Endodermal cell (in vitro differentiated cells): ENCODE measurements at regions not wholly inside any gene's neighbourhood (a gene's known extent, or its start where the extent isn't known, plus 50 kb on each side); places are given as distances from the start of the nearest gene placed in this dataset.

Source experiments
- DNase-seq: peaks from one replicate; pipeline ENCODE4 v3.0.0-alpha.2; 2017
- H3K27ac ChIP-seq: 2 replicates; pipeline ENCODE4 v1.5.1; 2013; ENCODE audit warnings: mild to moderate bottlenecking, low read depth, low read length, moderate library complexity
- H3K27me3 ChIP-seq: 2 replicates; pipeline ENCODE4 v1.6.1; 2013; ENCODE audit warnings: mild to moderate bottlenecking, low read length, moderate library complexity; ENCODE audit not compliant: insufficient read depth, control insufficient read depth, poor library complexity, severe bottlenecking
- H3K36me3 ChIP-seq: 2 replicates; pipeline ENCODE4 v1.7.0; 2013; ENCODE audit warnings: mild to moderate bottlenecking, low read length, moderate library complexity; ENCODE audit not compliant: control insufficient read depth, insufficient read depth
- H3K4me1 ChIP-seq: one replicate; pipeline ENCODE4 v1.7.0; 2013; ENCODE audit warnings: low read length; ENCODE audit not compliant: control insufficient read depth, insufficient read depth
- H3K4me3 ChIP-seq: 2 replicates; pipeline ENCODE4 v1.5.1; 2013; ENCODE audit warnings: mild to moderate bottlenecking, low read length, moderate library complexity
- H3K9ac ChIP-seq: 2 replicates; pipeline ENCODE4 v1.6.1; 2013; ENCODE audit warnings: mild to moderate bottlenecking, low read length, moderate library complexity; ENCODE audit not compliant: poor library complexity, severe bottlenecking; ENCODE audit errors: extremely low read depth
- H3K9me3 ChIP-seq: 2 replicates; pipeline ENCODE4 v1.6.1; 2013; ENCODE audit warnings: mild to moderate bottlenecking, low read length, moderate library complexity; ENCODE audit not compliant: control insufficient read depth
- H3K27ac Mint-ChIP-seq: 2 replicates; pipeline ENCODE4 v1.8.0; 2020; ENCODE audit warnings: mixed read lengths
- H3K27me3 Mint-ChIP-seq: 2 replicates; pipeline ENCODE4 v1.8.0; 2021; ENCODE audit warnings: mild to moderate bottlenecking, mixed read lengths; ENCODE audit not compliant: insufficient read depth
- H3K36me3 Mint-ChIP-seq: 2 replicates; pipeline ENCODE4 v1.8.0; 2020; ENCODE audit warnings: low read depth, mixed read lengths
- H3K4me1 Mint-ChIP-seq: 2 replicates; pipeline ENCODE4 v1.8.0; 2020; ENCODE audit warnings: mixed read lengths
- H3K4me3 Mint-ChIP-seq: 2 replicates; pipeline ENCODE4 v1.8.0; 2020; ENCODE audit warnings: mild to moderate bottlenecking, moderate library complexity, mixed read lengths
- H3K9me3 Mint-ChIP-seq: 2 replicates; pipeline ENCODE4 v1.8.0; 2020; ENCODE audit warnings: mild to moderate bottlenecking, mixed read lengths
- WGBS, 2 experiments: methylation state at CpG; one replicate each; pipeline versions ENCODE4 v1.1.5 to v1.1.7; 2013; ENCODE audit warnings: missing lambda C conversion rate in 2 of 2, mixed read lengths in 1 of 2; ENCODE audit not compliant: insufficient coverage in 1 of 2, insufficient read length in 1 of 2; 5-methylcytosine and 5-hydroxymethylcytosine counted together
- TF ChIP-seq, protein P1 (sequence below): fragments of 200-600 bp; sonication (generic); conservative IDR thresholded peaks from 2 replicates; pipeline ENCODE4 v1.5.0; 2021; ENCODE audit warnings: antibody characterized with exemption, mild to moderate bottlenecking

DNA sequence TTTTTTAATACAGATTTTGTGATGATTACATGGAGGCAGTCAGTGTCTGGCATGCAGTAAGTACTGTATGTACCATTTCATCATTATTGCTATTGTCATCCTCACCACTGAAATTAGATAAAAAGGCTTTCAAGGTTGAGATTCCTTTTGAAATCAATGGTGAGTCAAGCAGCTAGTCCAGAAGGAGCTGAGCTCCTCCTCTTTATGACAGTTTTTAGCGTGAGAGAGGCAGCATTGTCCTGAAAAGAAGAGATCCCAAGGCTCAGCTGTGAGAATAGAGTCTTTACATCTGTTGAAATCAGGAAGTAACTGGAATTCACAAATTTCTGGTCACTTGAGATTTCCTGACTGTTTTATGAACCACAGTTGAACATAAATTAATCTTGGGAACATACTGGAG lies 161.9 kb downstream of the PAX1 start:
- Mint-ChIP-seq H3K4me3 (no peak overlapping the region), H3K36me3 (no peaks in the 10 kb centered on the region), H3K4me1 (peaks cover 32% of the 10 kb centered on the region), H3K9me3 (peaks cover 2% of the 10 kb centered on the region), H3K27me3 (peaks cover 84% of the 10 kb centered on the region), H3K27ac (no peak overlapping the region)
- H3K27me3 ChIP-seq: peaks cover 42% of the 10 kb centered on the region
- H3K27ac ChIP-seq: no peak overlapping the region
- no peak overlapping the region for H3K4me3 ChIP-seq
- peaks cover 17% of the 10 kb centered on the region for H3K4me1 ChIP-seq
- H3K36me3 ChIP-seq: no peaks in the 10 kb centered on the region
- TF ChIP-seq, protein P1, sequence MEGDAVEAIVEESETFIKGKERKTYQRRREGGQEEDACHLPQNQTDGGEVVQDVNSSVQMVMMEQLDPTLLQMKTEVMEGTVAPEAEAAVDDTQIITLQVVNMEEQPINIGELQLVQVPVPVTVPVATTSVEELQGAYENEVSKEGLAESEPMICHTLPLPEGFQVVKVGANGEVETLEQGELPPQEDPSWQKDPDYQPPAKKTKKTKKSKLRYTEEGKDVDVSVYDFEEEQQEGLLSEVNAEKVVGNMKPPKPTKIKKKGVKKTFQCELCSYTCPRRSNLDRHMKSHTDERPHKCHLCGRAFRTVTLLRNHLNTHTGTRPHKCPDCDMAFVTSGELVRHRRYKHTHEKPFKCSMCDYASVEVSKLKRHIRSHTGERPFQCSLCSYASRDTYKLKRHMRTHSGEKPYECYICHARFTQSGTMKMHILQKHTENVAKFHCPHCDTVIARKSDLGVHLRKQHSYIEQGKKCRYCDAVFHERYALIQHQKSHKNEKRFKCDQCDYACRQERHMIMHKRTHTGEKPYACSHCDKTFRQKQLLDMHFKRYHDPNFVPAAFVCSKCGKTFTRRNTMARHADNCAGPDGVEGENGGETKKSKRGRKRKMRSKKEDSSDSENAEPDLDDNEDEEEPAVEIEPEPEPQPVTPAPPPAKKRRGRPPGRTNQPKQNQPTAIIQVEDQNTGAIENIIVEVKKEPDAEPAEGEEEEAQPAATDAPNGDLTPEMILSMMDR: no peak
- no peak overlapping the region for H3K9ac ChIP-seq
- no peaks in the 10 kb centered on the region for H3K9me3 ChIP-seq
- 83% methylated on average over 1 of the region's 1 CpG; no CpG with 5 or more reads in 1 of the 2 experiments for WGBS, 2 experiments
- no peak for DNase-seq

DNA sequence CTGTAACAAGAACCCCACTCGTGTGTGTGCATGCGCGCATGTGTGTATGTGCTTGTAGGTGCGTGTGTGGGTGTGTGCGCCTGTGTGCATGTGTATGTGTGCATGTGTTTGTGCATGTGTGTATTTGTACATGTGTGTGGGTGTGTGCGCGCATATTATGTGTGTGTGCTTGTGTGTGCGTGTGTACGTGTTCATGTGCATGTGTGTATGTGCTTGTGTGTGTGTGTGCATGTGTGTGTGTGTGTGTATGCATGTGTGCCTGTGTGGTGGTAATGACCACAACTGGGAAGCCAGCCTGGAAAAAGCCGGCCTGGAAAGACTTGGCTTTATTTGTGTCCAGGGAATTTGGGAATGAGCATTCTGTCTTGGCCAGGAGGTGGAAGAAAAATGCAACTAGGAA lies 157.5 kb downstream of the PAX1 start:
- H3K4me1 Mint-ChIP-seq: peaks cover 24% of the 10 kb centered on the region
- Histone ChIP-seq H3K36me3 (no peaks in the 10 kb centered on the region), H3K27ac (no peak overlapping the region), H3K27me3 (peaks cover 27% of the 10 kb centered on the region), H3K4me3 (peak overlapping the region; percentile 61), H3K9ac (no peak overlapping the region), H3K9me3 (no peaks in the 10 kb centered on the region), H3K4me1 (peaks cover 8% of the 10 kb centered on the region)
- WGBS, 2 experiments: 91 to 92% methylated on average over 6 to 10 of the region's 10 CpGs
- peaks cover 52% of the 10 kb centered on the region for H3K27me3 Mint-ChIP-seq
- no peak for DNase-seq
- no peak overlapping the region for H3K27ac Mint-ChIP-seq
- TF ChIP-seq, protein P1: no peak
- H3K9me3 Mint-ChIP-seq: peaks cover 12% of the 10 kb centered on the region
- no peaks in the 10 kb centered on the region for H3K36me3 Mint-ChIP-seq
- peak overlapping the region; percentile 18 for H3K4me3 Mint-ChIP-seq

DNA sequence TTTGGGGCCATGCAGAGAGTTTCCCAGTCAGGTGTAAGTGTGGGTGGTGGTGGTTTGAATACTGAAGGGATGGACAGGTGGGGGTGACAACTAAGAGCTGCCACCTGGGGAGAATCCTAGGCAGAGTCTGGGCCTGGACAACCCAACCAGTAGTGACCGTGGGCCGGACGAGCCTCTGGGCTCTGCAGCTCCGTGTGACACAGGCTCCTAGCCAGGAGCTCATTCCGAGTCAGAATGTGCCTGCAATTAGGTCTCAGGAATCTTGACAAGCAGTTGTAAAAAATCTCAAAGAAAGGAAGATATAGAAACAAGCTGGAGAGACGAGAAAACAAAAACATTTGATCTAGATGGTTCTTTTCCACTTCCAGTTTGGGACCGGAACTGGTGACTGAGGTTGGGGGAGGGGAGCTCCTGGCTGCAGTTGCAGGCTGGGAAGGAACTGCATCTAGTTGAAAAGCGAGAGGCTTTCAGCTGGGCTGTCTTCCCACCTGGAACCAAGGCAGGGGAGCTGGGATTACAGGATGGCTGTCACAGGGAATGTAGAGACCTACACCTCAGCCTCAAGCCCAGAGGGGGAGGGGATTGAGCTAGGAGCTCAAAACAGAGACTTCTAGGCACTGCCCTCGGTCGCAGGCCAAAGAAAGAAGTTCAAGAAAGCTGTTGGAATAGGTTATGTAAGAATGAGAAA lies 156.9 kb downstream of the PAX1 start:
- Histone ChIP-seq H3K27ac (no peak overlapping the region), H3K36me3 (no peaks in the 10 kb centered on the region), H3K9ac (no peak overlapping the region), H3K9me3 (no peaks in the 10 kb centered on the region), H3K4me3 (peak overlapping the region; percentile 61), H3K4me1 (peaks cover 8% of the 10 kb centered on the region), H3K27me3 (peaks cover 22% of the 10 kb centered on the region)
- DNase-seq: peak; percentile 82
- WGBS, 2 experiments: 75 to 77% methylated on average over 6 to 10 of the region's 10 CpGs
- Mint-ChIP-seq H3K4me3 (peak overlapping the region; percentile 18), H3K27me3 (peaks cover 52% of the 10 kb centered on the region), H3K4me1 (peaks cover 30% of the 10 kb centered on the region), H3K36me3 (no peaks in the 10 kb centered on the region), H3K27ac (peak overlapping the region; percentile 87), H3K9me3 (peaks cover 12% of the 10 kb centered on the region)
- TF ChIP-seq, protein P1: no peak
